Neural cell (in vitro differentiated cells): ENCODE measurements at regions not wholly inside any gene's neighbourhood (a gene's known extent, or its start where the extent isn't known, plus 50 kb on each side); places are given as distances from the start of the nearest gene placed in this dataset.

Source experiments
- CTCF ChIP-seq: fragments of 450-650 bp; IDR thresholded peaks from 2 replicates; pipeline ENCODE4 v1.5.1; 2014; ENCODE audit warnings: antibody characterized with exemption, mild to moderate bottlenecking, moderate library complexity; ENCODE audit not compliant: poor library complexity, severe bottlenecking
- POLR2AphosphoS5 ChIP-seq: IDR thresholded peaks from 2 replicates; pipeline ENCODE4 v1.6.1; 2012
- SMC3 ChIP-seq: fragments of 450-650 bp; conservative IDR thresholded peaks from 2 replicates; pipeline ENCODE4 v1.6.1; 2014; ENCODE audit warnings: antibody characterized with exemption, mild to moderate bottlenecking, moderate library complexity; ENCODE audit not compliant: poor library complexity

- TF ChIP-seq POLR2AphosphoS5: no peak
- TF ChIP-seq CTCF: no peak
- TF ChIP-seq SMC3: no peak
These were observed 1029.8 kb upstream of the AGA start for GRCh38 chr4:178471994-178472393.
